NT2/D1 (cell line): ENCODE measurements at regions not wholly inside any gene's neighbourhood (a gene's known extent, or its start where the extent isn't known, plus 50 kb on each side); places are given as distances from the start of the nearest gene placed in this dataset.

Source experiments
- YY1 ChIP-seq: IDR thresholded peaks from 2 replicates; pipeline ENCODE4 v1.6.1; 2011; ENCODE audit not compliant: insufficient read length, insufficient read depth
- ZNF274 ChIP-seq: IDR thresholded peaks from 2 replicates; pipeline ENCODE4 v1.6.1; 2011; ENCODE audit warnings: mild to moderate bottlenecking, low read depth, low read length

GRCh38 chr4:189792924-189793618, 147.6 kb upstream of the FRG1 start:
- no peak for TF ChIP-seq YY1
- TF ChIP-seq ZNF274: no peak
